H9 (cell line): ENCODE measurements at regions not wholly inside any gene's neighbourhood (a gene's known extent, or its start where the extent isn't known, plus 50 kb on each side); places are given as distances from the start of the nearest gene placed in this dataset.

ENCODE experiments used
- DNase-seq: peaks from one replicate; pipeline ENCODE4 v3.0.0-alpha.2; 2017
- H2AFZ ChIP-seq: one replicate; pipeline ENCODE4 v1.6.1; 2013; ENCODE audit warnings: mild to moderate bottlenecking, low read length, control low read depth, moderate library complexity
- H2AK5ac ChIP-seq: 2 replicates; pipeline ENCODE4 v1.6.1; 2013; ENCODE audit warnings: low read length, control low read depth, mixed read lengths; ENCODE audit not compliant: insufficient read length
- H2BK120ac ChIP-seq: one replicate; pipeline ENCODE4 v1.6.1; 2013; ENCODE audit warnings: low read depth, mild to moderate bottlenecking, low read length, control low read depth, inconsistent platforms; ENCODE audit not compliant: poor library complexity, severe bottlenecking
- H2BK12ac ChIP-seq: 2 replicates; pipeline ENCODE4 v1.6.1; 2013; ENCODE audit warnings: low read length, control low read depth, mixed read lengths, low read depth; ENCODE audit not compliant: insufficient read length
- H2BK15ac ChIP-seq: 2 replicates; pipeline ENCODE4 v1.6.1; 2013; ENCODE audit warnings: low read depth, low read length, control low read depth
- H2BK20ac ChIP-seq: one replicate; pipeline ENCODE4 v1.6.1; 2013; ENCODE audit warnings: low read depth, mild to moderate bottlenecking, low read length, control low read depth, inconsistent platforms; ENCODE audit not compliant: poor library complexity, severe bottlenecking
- H2BK5ac ChIP-seq: 2 replicates; pipeline ENCODE4 v1.6.1; 2013; ENCODE audit warnings: low read length, control low read depth, mixed read lengths; ENCODE audit not compliant: insufficient read length
- H3K14ac ChIP-seq: 2 replicates; pipeline ENCODE4 v1.6.1; 2013; ENCODE audit warnings: low read length, control low read depth; ENCODE audit not compliant: insufficient read depth
- H3K18ac ChIP-seq: 2 replicates; pipeline ENCODE4 v1.6.1; 2013; ENCODE audit warnings: low read depth, mild to moderate bottlenecking, mixed read lengths, low read length, control low read depth; ENCODE audit not compliant: insufficient read length
- H3K23ac ChIP-seq: 2 replicates; pipeline ENCODE4 v1.6.1; 2013; ENCODE audit warnings: low read length, control low read depth, mixed read lengths, low read depth; ENCODE audit not compliant: insufficient read length
- H3K23me2 ChIP-seq: 2 replicates; pipeline ENCODE4 v1.6.1; 2013; ENCODE audit warnings: low read depth, mild to moderate bottlenecking, mixed read lengths, low read length, control low read depth; ENCODE audit not compliant: insufficient read length, poor library complexity, severe bottlenecking
- H3K27ac ChIP-seq: 2 replicates; pipeline ENCODE4 v1.5.1; 2013; ENCODE audit warnings: low read length, control low read depth, mixed read lengths, low read depth; ENCODE audit not compliant: insufficient read length
- H3K27me3 ChIP-seq: 2 replicates; pipeline ENCODE4 v1.6.1; 2013; ENCODE audit warnings: low read length, control low read depth, inconsistent platforms; ENCODE audit not compliant: insufficient read depth
- H3K4ac ChIP-seq: 2 replicates; pipeline ENCODE4 v1.6.1; 2013; ENCODE audit warnings: low read depth, mild to moderate bottlenecking, control low read depth, inconsistent platforms, low read length, moderate library complexity
- H3K4me1 ChIP-seq: 2 replicates; pipeline ENCODE4 v1.6.1; 2013; ENCODE audit warnings: low read length, control low read depth, inconsistent platforms; ENCODE audit not compliant: insufficient read depth
- H3K4me2 ChIP-seq: 2 replicates; pipeline ENCODE4 v1.6.1; 2013; ENCODE audit warnings: low read length, control low read depth, mixed read lengths; ENCODE audit not compliant: insufficient read length, insufficient read depth
- H3K56ac ChIP-seq: 2 replicates; pipeline ENCODE4 v1.6.1; 2013; ENCODE audit warnings: low read depth, mild to moderate bottlenecking, mixed read lengths, low read length, control low read depth; ENCODE audit not compliant: insufficient read length
- H3K79me1 ChIP-seq: 2 replicates; pipeline ENCODE4 v1.6.1; 2013; ENCODE audit warnings: low read depth, mild to moderate bottlenecking, moderate library complexity, low read length, control low read depth, inconsistent platforms; ENCODE audit not compliant: insufficient read depth, poor library complexity, severe bottlenecking
- H3K79me2 ChIP-seq: 2 replicates; pipeline ENCODE4 v1.6.1; 2013; ENCODE audit warnings: low read length, control low read depth, inconsistent platforms; ENCODE audit not compliant: insufficient read depth
- H3K9ac ChIP-seq: 2 replicates; pipeline ENCODE4 v1.6.1; 2013; ENCODE audit warnings: low read length, control low read depth, mixed read lengths; ENCODE audit not compliant: insufficient read length; ENCODE audit errors: extremely low read depth
- H3K9me3 ChIP-seq: one replicate; pipeline ENCODE4 v1.6.1; 2013; ENCODE audit warnings: low read depth, low read length, inconsistent platforms; ENCODE audit not compliant: control insufficient read depth
- H3T11ph ChIP-seq: one replicate; pipeline ENCODE4 v1.6.1; 2013; ENCODE audit warnings: mild to moderate bottlenecking, low read length, control low read depth, inconsistent platforms
- H4K20me1 ChIP-seq: one replicate; pipeline ENCODE4 v1.6.1; 2013; ENCODE audit not compliant: control insufficient read depth, insufficient read length, insufficient read depth
- H4K5ac ChIP-seq: 2 replicates; pipeline ENCODE4 v1.6.1; 2013; ENCODE audit warnings: low read depth, mild to moderate bottlenecking, mixed read lengths, low read length, control low read depth; ENCODE audit not compliant: insufficient read length
- H4K8ac ChIP-seq: replicated peaks from 2 replicates; pipeline ENCODE4 v1.6.1; 2013; ENCODE audit warnings: low read length, control low read depth, mixed read lengths, low read depth; ENCODE audit not compliant: insufficient read length
- H4K91ac ChIP-seq: 2 replicates; pipeline ENCODE4 v1.6.1; 2013; ENCODE audit warnings: low read depth, mild to moderate bottlenecking, moderate library complexity, mixed read lengths, low read length, control low read depth; ENCODE audit not compliant: insufficient read length
- H3K27ac Mint-ChIP-seq, 3 experiments: 2 replicates in 2 of 3; 3 replicates in 1 of 3; pipeline ENCODE4 v1.8.0; 2020 to 2021; ENCODE audit warnings: mixed read lengths in 3 of 3, mild to moderate bottlenecking in 1 of 3, moderate library complexity in 1 of 3
- H3K27me3 Mint-ChIP-seq: 2 replicates; pipeline ENCODE4 v1.8.0; 2021; ENCODE audit warnings: low read depth, mild to moderate bottlenecking, moderate library complexity, mixed read lengths
- H3K36me3 Mint-ChIP-seq, 3 experiments: 2 replicates in 2 of 3; 3 replicates in 1 of 3; pipeline ENCODE4 v1.8.0; 2020 to 2021; ENCODE audit warnings: low read depth in 3 of 3, mixed read lengths in 3 of 3; ENCODE audit not compliant: insufficient read depth in 1 of 3
- H3K4me1 Mint-ChIP-seq, 2 experiments: 2 replicates each; pipeline ENCODE4 v1.8.0; 2020; ENCODE audit warnings: mixed read lengths in 2 of 2
- H3K4me3 Mint-ChIP-seq, 2 experiments: 2 replicates in 1 of 2; 3 replicates in 1 of 2; pipeline ENCODE4 v1.8.0; 2020 to 2021; ENCODE audit warnings: mild to moderate bottlenecking in 2 of 2, mixed read lengths in 2 of 2, moderate library complexity in 1 of 2
- H3K9me3 Mint-ChIP-seq, 2 experiments: 2 replicates in 1 of 2; 3 replicates in 1 of 2; pipeline ENCODE4 v1.8.0; 2020; ENCODE audit warnings: mild to moderate bottlenecking in 2 of 2, mixed read lengths in 2 of 2, moderate library complexity in 1 of 2
- CTCF ChIP-seq: fragments of 200-600 bp; sonication (generic); conservative IDR thresholded peaks from 3 replicates; pipeline ENCODE4 v1.8.0; 2021; ENCODE audit warnings: antibody characterized with exemption, mild to moderate bottlenecking
- WGBS: extraction: QIAGEN DNeasy Blood & Tissue Kit; methylation state at CpG from one replicate; pipeline ENCODE4 v1.1.7; 2013; ENCODE audit warnings: missing lambda C conversion rate, low lambda C conversion rate, mixed read lengths; ENCODE audit not compliant: insufficient read length; ENCODE audit errors: extremely low coverage; 5-methylcytosine and 5-hydroxymethylcytosine counted together

- H3K4me1 Mint-ChIP-seq = peaks cover 20 to 25% of the 10 kb centered on the region in 2 experiments
- Histone ChIP-seq H4K8ac (no peak overlapping the region), H3K56ac (no peak overlapping the region), H3T11ph (no peak overlapping the region), H3K9ac (no peak overlapping the region), H3K27ac (no peak overlapping the region), H2BK5ac (no peak overlapping the region), H3K9me3 (no peaks in the 10 kb centered on the region), H4K91ac (no peak overlapping the region), H2BK20ac (no peak overlapping the region), H3K4me1 (no peaks in the 10 kb centered on the region; the same call in 1 of the 2 replicates), H2BK12ac (no peak overlapping the region), H3K79me1 (no peaks in the 10 kb centered on the region), H3K23me2 (peaks cover 2% of the 10 kb centered on the region), H2AK5ac (no peak overlapping the region), H2BK15ac (no peak overlapping the region), H3K4ac (no peak overlapping the region), H3K4me2 (no peak overlapping the region), H3K27me3 (no peaks in the 10 kb centered on the region), H3K18ac (no peak overlapping the region), H2BK120ac (no peak overlapping the region), H2AFZ (no peak overlapping the region), H3K14ac (no peak overlapping the region), H3K23ac (no peak overlapping the region), H4K5ac (no peak overlapping the region), H3K79me2 (no peaks in the 10 kb centered on the region), H4K20me1 (no peaks in the 10 kb centered on the region)
- DNase-seq = no peak
- peak overlapping the region in 1 of 3 experiments; percentile 56; a peak in 1 of 7 replicates for H3K27ac Mint-ChIP-seq
- H3K36me3 Mint-ChIP-seq = peaks cover 0 to 2% (median 2%) of the 10 kb centered on the region in 3 experiments; a peak in 1 of 7 replicates
- H3K4me3 Mint-ChIP-seq = no peak overlapping the region
- WGBS = no CpG with 5 or more reads among the region's 7 CpGs
- H3K9me3 Mint-ChIP-seq = peaks cover 6 to 7% of the 10 kb centered on the region in 2 experiments; a peak in 3 of 5 replicates
- H3K27me3 Mint-ChIP-seq = peaks cover 5% of the 10 kb centered on the region
- no peak for TF ChIP-seq CTCF
Observed at GRCh38 chr2:100704156-100704555, 115.8 kb upstream of the NPAS2 start.
